CD4-positive, alpha-beta T cell treated with Interleukin-6 at 100 ng/mL for 8 hours (primary cell): ENCODE measurements at regions not wholly inside any gene's neighbourhood (a gene's known extent, or its start where the extent isn't known, plus 50 kb on each side); places are given as distances from the start of the nearest gene placed in this dataset.
"Not testable (repeated sequence)": the region's sequence is repeated elsewhere in the genome, so short reads cannot be mapped to it uniquely, and the experiment has no call there.

Source experiments
- DNase-seq: peaks from one replicate; pipeline ENCODE4 v3.0.0-alpha.2; 2020; ENCODE audit warnings: mixed read lengths, low spot score

DNA sequence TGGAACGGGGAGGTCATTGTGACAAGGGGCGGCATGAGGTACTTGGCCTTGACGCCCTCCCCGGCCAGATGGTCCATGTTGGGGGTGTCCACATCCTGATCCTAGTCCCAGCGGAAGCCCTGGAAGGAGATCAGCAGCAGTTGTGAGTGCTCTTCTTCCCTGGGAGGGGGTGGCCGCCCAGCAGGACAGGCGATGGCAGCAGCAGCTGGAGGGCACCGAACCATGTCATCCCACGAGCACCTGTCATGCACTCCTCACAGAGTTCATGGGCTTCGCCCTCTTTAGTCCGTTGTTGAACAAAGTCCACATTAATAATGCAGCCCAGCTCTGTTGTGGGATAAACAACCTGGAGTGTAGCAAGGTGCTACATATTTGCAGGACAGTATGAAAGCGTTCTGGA, 130.7 kb downstream of the UNC93B1 start:
- DNase-seq: not testable (repeated sequence)

- DNase-seq: not testable (repeated sequence)
Observed at GRCh38 chr11:67871168-67871567, 132.7 kb downstream of the UNC93B1 start.

GRCh38 chr11:67862896-67863295, 141.0 kb downstream of the UNC93B1 start:
- DNase-seq: not testable (repeated sequence)

DNA sequence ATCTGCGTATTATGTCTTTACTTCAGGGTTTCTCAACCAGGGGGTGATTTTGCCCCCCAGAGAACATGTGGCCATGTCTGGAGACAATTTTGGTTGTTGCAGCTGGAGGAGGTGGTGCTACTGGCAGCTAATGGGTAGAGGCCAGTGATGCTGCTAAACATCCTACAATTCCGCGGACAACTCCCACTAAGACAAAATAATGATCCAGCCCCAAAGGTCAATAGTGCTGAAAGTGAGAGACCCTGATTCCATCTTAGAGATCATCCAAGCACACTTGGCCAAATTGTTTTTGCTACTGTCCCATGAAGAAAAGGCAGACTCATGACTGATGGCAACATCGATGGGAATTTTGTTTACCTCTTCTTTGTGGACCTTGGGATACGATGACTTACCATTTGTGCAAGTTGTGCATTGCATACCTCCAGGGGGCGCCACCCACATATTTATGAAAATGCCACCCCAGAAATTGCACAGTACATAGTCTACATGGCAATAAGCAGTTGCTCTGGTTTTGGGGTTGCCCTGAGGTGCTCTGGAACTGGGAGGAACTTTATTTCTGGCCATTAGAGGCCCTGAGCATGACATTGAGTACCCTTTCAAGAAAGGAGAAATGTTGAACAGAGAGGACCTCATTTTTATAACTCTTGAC, 144.3 kb downstream of the UNC93B1 start:
- peak; percentile 23 for DNase-seq

DNA sequence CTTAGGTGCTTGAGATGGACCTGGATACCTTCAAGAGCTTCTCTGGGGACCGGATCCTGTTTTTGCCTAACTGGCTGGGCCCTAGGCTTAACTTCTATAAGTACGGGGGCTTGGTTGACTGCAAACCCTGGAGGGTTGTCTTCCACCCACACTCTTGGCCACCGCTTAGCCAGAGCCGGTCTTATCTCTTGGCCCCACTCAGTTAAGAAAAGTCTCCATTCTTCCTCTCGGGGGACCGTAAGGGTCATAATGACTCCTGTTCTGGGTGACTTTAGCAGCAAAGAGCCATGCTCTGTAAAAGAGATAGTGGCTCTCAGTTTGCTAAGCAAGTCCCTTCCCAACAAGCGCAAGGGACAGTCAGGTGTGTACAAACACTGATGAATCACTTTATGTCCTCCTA, 153.2 kb downstream of the UNC93B1 start:
- not testable (repeated sequence) for DNase-seq

GRCh38 chr11:67849766-67850165, 154.1 kb downstream of the UNC93B1 start:
- not testable (repeated sequence) for DNase-seq

DNA sequence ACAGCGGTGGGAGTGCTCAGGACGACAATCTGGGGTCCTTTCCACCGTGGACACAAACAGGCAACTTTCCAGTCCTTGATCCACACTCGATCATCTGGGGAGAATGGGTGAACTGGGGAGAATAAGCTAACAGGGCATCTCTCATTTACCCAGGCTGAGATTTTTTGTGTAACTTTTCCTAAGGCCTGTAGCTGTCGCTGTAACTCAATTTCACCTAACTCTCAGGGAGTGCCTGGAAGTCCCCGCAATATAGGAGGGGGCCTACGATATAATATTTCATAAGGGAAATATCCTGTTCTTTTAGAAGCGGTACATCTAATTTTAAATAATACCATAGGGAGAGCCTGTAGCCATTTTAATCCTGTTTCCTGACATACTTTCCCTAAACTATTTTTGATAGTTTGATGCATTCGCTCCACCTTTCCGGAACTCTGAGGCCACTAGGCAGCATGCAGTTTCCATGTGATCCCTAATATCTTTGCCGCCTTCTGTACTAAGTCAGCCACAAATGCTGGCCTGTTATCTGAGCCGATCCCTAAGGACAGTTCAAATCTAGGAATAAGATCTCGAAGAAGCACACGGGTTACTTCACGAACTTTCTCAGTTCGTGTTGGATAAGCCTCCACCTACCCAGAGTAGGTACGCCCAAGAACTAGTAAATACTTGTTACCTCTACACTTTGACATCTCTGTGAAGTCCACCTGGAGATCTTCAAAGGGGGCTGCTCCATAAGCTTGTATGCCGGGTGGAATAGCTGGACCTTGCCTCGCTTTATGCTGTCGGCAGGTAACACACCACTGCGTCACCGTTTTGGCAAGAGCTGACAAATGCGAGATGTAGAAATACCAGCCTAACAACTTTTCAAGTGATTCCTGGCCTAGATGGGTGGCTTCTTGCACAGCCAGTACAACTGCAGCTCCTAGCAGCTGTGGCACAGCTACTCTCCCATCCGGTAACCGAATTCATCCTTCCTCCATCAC, 155.7 kb downstream of the UNC93B1 start:
- not testable (repeated sequence) for DNase-seq

DNA sequence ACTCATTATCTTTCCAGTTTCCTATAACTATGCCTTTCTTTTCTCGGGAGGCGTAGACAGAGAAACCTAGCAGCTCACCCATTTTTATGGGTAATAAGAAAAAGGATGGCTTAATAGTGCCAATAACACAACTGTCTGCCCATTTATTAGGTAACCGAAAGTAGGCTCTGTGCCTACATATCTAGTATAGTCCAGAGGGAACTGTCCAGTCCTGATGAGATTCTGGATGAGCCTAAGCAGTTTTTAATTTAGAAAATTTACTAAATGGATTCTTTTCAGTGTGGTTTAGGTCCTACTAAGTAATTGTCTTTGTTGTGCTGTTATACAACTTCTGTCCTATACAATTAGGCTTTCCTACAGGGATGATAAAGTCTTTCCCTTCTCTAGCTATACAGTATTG, 157.6 kb downstream of the UNC93B1 start:
- not testable (repeated sequence) for DNase-seq

DNA sequence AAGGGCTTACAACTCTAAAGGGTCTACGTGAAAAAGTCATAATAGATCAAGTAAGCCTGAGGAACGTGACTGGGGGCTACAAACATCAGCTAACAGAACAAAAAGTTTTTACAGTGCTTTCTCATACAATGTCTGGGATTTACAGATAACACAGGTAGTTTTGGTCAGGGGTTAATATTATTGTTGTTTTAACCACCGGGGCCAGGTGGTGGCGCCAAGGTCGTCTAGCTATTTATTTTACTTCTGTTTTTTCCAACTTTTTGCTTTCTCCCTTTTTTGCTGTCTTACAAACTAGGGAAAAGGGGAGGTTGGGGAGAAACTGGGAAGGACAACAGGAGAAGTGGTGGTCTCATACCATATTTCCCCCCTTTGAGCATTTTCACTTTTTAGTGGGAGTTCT, 158.6 kb downstream of the UNC93B1 start:
- DNase-seq: not testable (repeated sequence)

DNA sequence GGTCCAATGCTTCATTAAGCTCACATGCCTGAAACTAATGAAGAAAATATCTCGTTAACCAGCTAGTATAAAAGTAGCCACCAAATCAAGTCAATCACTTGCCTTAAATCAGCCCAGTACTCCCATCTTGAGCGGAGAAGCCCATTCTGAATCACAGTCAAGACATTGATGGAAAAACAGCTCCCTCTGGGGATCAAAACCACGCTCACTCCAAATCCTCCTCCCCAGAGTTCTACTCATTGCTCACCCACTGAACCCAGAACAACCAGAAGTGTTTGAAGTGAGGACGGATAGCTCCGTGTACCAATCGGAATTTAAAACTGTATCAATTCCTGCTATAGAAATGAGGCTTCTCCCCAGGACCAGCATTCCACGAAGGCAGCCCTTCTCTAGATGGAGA, 163.3 kb downstream of the UNC93B1 start:
- not testable (repeated sequence) for DNase-seq

DNA sequence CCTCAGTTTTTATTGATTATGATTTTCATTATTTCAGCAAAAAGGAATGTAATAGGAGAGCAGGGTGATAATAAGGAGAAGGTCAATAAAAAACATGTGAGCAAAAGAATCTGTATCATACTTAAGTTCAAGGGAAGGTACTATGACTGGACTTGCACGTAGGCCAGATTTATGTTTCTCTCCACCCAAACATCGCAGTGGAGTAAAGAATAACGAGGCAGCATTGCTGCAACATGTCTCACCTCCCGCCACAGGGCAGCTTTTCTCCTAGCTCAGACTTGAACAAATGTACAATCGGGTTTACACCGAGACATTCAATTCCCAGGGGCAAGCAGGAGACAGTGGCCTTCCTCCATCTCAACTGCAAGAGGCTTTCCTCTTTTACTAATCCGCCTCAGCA, 155.7 kb upstream of the ALDH3B2 start:
- DNase-seq: not testable (repeated sequence)

DNA sequence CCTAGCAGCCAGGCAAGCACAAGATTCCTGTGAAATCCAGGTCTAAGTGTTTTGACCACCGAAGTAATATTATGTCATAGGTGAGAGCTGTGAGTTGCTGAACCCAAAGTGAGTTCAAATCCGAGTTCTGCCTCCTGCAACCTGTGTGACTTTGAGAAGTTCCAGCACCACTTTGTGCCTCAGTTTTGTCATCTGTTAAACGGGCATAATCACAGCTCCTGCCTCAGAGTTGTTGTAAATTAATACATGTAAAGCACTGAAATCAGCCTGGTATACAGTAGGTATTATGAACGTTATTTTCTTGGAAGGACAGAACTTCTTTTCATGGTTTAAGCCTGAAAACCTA, 152.5 kb upstream of the ALDH3B2 start:
- not testable (repeated sequence) for DNase-seq

- not testable (repeated sequence) for DNase-seq
Observed at GRCh38 chr11:67826028-67826950, 151.9 kb upstream of the ALDH3B2 start.

DNA sequence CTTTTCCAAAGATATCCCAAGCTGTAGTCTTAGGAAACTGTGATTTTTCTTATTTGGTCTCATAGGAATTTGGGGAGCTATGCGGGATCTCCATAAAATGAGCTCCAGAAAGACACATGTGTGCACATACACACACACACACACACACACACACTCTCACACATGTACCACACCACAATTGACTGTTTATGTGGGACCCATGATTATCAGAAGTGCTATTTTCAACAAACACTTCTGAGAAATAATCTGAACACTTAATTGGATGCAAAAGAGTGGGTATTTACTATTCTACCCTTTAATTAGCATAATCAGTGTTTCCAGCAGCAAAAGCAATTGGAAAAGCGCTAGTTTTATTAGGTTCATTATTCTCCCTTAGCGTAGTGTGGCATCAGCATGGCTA, 150.4 kb upstream of the ALDH3B2 start:
- not testable (repeated sequence) for DNase-seq

GRCh38 chr11:67820081-67820480, 145.7 kb upstream of the ALDH3B2 start:
- DNase-seq: no peak

DNA sequence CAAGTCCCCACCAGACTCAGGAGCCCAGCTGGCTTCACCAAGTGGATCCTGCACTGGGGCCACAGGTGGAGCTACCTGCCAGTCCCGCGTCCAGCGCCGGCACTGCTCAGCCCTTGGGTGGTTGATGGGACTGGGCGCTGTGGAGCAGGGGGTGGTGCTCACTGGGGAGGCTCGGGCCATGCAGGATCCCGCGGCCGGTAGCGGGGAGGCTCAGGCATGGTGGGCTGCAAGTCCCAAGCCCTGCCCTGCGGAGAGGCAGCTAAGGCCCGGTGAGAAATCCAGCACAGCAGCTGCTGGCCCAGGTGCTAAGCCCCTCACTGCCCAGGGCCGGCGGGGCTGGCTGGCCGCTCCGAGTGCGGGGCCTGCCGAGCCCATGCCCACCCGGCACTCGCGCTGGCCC, 143.1 kb upstream of the ALDH3B2 start:
- DNase-seq: not testable (repeated sequence)

DNA sequence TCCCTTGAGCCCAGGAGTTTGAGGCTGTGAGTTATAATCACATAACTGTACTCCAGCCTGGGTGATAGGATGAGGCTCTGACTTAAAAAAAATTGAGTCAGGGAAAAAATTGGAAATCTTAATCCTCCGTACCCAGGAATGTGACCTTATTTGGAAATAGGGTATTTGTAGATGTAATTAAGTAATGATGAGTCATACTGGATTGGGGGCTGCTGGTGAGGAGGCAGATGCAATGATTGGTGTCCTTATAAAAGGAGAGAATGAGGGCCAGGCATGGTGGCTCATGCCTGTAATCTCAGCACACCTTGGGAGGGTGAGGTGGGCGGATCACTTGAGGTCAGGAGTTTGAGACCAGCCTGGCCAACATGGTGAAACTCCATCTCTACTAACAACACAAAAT, 134.9 kb upstream of the ALDH3B2 start:
- not testable (repeated sequence) for DNase-seq

GRCh38 chr11:67807896-67808295, 133.5 kb upstream of the ALDH3B2 start:
- not testable (repeated sequence) for DNase-seq

DNA sequence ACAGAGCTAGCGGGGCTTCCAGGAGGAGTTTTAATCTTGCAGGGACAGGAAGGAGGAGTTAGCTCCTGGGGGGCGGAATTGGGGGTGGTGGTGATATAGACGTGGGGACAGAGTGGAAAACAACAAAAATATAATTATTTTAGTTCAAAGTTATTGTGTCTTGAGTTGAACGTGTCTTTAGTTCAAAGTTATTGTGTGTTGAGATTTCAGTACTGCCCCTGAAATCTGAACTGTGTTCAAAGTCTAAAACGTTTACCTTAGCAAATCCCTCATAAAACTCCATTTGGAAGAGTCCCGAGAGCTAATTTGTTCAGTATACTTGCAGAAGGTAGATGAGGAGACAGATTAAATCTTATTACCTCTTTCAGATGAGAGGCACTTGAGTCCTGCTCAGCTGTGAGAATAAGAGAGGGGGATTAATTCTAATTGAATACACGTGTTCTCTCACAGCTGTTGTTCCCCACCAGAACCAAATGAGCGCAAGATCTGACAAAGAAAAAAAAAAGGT, 132.4 kb upstream of the ALDH3B2 start:
- not testable (repeated sequence) for DNase-seq

DNA sequence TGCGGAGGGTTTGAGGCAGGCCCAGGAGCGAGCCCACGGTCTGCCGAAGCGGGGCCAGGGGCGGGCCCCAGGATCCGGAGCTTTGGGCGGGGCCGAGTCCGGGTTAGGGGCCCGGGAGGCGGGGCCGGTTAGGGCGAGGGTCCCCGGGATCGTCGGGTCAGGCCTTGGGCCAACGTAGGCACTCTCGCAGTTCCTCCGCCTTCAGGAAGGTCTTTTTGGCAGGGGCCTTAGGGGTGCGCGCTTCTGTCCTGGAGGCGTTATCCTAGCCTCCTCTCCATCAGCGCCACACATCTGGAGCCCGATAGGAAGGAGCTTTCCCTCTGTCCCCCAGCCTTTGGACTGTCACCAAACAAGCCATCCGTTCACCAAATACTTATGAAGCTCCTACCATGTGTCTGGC, 131.8 kb upstream of the ALDH3B2 start:
- DNase-seq: not testable (repeated sequence)

- peak; percentile 97 for DNase-seq
Observed at GRCh38 chr11:67805253-67806126, 131.1 kb upstream of the ALDH3B2 start.
